HEK293 (cell line): ENCODE measurements at regions not wholly inside any gene's neighbourhood (a gene's known extent, or its start where the extent isn't known, plus 50 kb on each side); places are given as distances from the start of the nearest gene placed in this dataset.

Experiments used
- CTCF ChIP-seq: fragments of 450-650 bp; formaldehyde crosslinking; IDR thresholded peaks from 2 replicates; pipeline ENCODE4 v1.5.1; 2016; ENCODE audit warnings: missing biosample characterization, missing genetic modification characterization
- SP2 ChIP-seq: fragments of 450-650 bp; formaldehyde crosslinking; IDR thresholded peaks from 2 replicates; pipeline ENCODE4 v1.5.1; 2016; ENCODE audit warnings: missing biosample characterization, missing genetic modification characterization
- ZNF24 ChIP-seq: fragments of 450-650 bp; formaldehyde crosslinking; IDR thresholded peaks from 2 replicates; pipeline ENCODE4 v1.5.1; 2016; ENCODE audit warnings: missing biosample characterization, missing genetic modification characterization

GRCh38 chr4:154916068-154916467 is 135.0 kb downstream of the RBM46 start:
- TF ChIP-seq SP2 (tag by site-specific recombination) (no peak), ZNF24 (no peak), CTCF (tag by site-specific recombination) (no peak)
